ENCODE measurements at regions not wholly inside any gene's neighbourhood (a gene's known extent, or its start where the extent isn't known, plus 50 kb on each side); places are given as distances from the start of the nearest gene placed in this dataset.

GRCh38 chr2:193409951-193410350, 1215.2 kb upstream of the TMEFF2 start (continued):
- no peak for TF ChIP-seq E2F6 (IDR thresholded peaks at IDR 0.05)
